ENCODE measurements at regions not wholly inside any gene's neighbourhood (a gene's known extent, or its start where the extent isn't known, plus 50 kb on each side); places are given as distances from the start of the nearest gene placed in this dataset.

DNA sequence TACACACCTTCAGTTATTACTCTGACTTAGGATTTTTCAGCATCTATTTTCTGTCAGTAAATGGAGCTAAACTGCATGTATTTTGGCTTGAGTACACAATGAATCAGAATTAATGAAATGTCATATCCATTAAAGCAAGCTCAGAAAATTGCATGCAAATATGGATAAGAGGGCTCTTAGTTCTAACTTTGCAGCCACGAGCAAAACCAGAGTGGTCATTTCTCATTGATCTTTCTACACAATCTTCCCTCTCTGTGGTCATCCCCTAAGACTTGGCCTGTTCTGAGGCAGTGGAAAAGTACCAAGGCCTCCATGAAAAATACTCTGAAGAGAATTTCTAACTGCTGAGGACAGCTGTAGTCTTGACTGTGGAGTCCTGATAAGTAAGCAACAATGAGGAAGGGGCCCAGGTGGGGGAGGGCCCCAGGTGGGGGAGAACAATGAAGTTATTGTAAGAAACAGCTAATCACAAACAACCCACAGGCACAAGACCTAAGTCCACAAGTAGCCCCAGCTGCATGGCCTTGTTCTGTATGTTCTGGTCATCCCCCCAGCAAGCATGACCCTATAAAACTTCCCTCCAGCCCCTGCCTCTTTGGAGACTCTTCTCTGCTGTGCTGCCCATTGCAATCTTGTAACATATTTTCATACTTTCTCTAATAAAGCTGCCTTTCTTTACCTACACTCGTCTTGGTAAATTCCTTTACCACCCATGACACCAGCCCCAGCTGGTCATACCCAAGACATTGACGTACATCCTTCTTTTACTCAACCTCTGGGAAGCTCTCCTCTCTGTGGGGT is 230.3 kb downstream of the TDRD15 start:
- H3K27ac ChIP-seq: no peak overlapping the region
- no peaks in the 10 kb centered on the region for H3K27me3 ChIP-seq
- no peak overlapping the region for H3K4me3 ChIP-seq
- no peaks in the 10 kb centered on the region for H3K9me3 ChIP-seq
- intact Hi-C loops (cut with DNase I): no loop called here
- H3K4me1 ChIP-seq: no peaks in the 10 kb centered on the region
- TF ChIP-seq, protein P1, sequence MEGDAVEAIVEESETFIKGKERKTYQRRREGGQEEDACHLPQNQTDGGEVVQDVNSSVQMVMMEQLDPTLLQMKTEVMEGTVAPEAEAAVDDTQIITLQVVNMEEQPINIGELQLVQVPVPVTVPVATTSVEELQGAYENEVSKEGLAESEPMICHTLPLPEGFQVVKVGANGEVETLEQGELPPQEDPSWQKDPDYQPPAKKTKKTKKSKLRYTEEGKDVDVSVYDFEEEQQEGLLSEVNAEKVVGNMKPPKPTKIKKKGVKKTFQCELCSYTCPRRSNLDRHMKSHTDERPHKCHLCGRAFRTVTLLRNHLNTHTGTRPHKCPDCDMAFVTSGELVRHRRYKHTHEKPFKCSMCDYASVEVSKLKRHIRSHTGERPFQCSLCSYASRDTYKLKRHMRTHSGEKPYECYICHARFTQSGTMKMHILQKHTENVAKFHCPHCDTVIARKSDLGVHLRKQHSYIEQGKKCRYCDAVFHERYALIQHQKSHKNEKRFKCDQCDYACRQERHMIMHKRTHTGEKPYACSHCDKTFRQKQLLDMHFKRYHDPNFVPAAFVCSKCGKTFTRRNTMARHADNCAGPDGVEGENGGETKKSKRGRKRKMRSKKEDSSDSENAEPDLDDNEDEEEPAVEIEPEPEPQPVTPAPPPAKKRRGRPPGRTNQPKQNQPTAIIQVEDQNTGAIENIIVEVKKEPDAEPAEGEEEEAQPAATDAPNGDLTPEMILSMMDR (IDR thresholded peaks at IDR 0.05): no peak
- no peaks in the 10 kb centered on the region for H3K36me3 ChIP-seq
- no peak for DNase-seq (ENCODE audit: extremely low spot score in 2 of 2)

DNA sequence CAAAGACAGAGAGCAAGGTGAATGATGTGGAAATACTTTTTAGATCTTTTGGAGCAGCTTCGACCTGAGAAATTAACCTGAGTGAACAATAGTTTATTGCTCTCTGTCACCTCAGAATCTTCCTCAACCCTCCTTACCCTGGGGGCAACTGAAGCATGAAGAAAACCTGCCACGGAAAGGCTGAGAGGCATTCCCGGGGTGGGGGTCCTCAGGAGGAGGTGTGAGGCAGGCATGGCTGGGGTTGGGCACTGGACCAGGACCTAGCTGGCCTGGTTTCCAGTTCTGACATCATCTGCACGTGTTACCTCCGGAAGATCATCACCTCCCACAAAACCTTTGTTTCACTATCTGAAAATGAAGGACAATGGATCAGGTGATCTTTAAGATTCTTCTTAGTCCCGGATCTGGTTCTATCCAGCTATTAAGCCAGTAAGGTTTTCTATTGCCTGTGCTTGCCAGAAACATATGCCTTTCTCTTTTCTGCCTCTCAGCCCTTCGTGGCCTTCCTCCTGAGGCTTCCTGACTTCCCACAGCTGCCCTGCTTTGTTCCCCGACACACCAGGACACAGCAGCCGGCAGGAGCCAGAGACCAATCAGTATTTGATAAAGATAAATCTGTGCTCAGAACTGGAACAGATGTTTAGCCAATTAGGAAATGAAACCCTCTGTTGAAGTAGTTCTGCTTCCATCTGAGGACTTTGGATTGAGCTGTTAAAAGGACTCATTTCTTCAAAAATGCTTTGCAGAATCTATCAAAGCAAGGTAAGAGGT is 232.5 kb downstream of the TDRD15 start:
- intact Hi-C loops (cut with DNase I): no loop called here
- Histone ChIP-seq H3K4me1 (no peaks in the 10 kb centered on the region), H3K36me3 (no peaks in the 10 kb centered on the region), H3K4me3 (no peak overlapping the region), H3K9me3 (no peaks in the 10 kb centered on the region), H3K27ac (no peak overlapping the region), H3K27me3 (no peaks in the 10 kb centered on the region)
- DNase-seq (ENCODE audit: extremely low spot score in 2 of 2): no peak
- TF ChIP-seq, protein P1 (IDR thresholded peaks at IDR 0.05): no peak
- TF ChIP-seq POLR2AphosphoS5 (IDR thresholded peaks at IDR 0.05; ENCODE audit: insufficient read depth in 1 of 2, low read depth in 1 of 2): no peak
- TF ChIP-seq POLR2A (IDR thresholded peaks at IDR 0.05): no peak

DNA sequence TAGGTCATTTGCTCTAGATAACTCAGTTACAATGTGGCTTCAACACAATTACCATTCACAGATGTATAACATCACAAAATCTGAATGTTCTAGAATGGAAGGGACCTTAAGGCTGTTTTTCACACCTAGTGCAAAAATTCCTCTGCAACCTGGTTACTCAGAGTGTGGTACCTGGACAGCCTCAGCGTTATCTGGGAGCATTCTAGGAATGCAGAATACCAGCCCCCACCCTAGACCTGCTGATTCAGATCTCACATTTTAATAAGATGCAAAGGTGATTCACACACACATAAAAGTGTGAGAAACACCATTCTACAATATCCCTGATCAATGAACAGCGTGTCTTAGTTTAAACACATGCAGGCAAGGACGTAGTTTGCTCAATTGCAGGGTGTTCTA is 233.1 kb downstream of the TDRD15 start:
- H3K27me3 ChIP-seq: no peaks in the 10 kb centered on the region
- DNase-seq (ENCODE audit: extremely low spot score in 2 of 2): no peak
- no peak overlapping the region for H3K4me3 ChIP-seq
- intact Hi-C loops (cut with DNase I): no loop called here
- no peaks in the 10 kb centered on the region for H3K36me3 ChIP-seq
- H3K9me3 ChIP-seq: no peaks in the 10 kb centered on the region
- no peak overlapping the region for H3K27ac ChIP-seq
- TF ChIP-seq POLR2A (IDR thresholded peaks at IDR 0.05) (no peak), POLR2AphosphoS5 (IDR thresholded peaks at IDR 0.05; ENCODE audit: insufficient read depth in 1 of 2, low read depth in 1 of 2) (no peak)
- TF ChIP-seq, protein P1 (IDR thresholded peaks at IDR 0.05): no peak
- no peaks in the 10 kb centered on the region for H3K4me1 ChIP-seq

DNA sequence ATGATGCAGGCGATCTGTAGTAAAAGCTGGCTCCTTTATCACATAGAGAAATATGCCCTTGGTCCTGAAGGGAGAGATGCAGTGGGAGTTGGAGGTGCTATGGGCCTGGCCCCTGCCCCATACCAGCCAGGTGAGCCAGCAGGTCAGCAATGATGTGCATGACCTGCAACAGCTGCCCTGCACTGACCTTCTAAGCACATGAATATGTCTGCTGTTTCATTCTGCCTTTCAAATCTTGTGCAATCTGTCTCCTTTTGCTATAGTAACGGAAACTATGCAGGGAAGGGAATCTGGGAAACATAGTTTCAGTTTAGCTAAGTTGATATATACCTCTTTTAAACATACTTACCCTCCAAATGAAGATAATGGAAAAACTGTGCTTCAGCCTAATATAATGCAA is 235.2 kb downstream of the TDRD15 start:
- H3K27ac ChIP-seq: no peak overlapping the region
- TF ChIP-seq, protein P1 (IDR thresholded peaks at IDR 0.05): no peak
- TF ChIP-seq POLR2A (IDR thresholded peaks at IDR 0.05) (no peak), POLR2AphosphoS5 (IDR thresholded peaks at IDR 0.05; ENCODE audit: insufficient read depth in 1 of 2, low read depth in 1 of 2) (no peak)
- H3K36me3 ChIP-seq: no peaks in the 10 kb centered on the region
- no peak for DNase-seq (ENCODE audit: extremely low spot score in 2 of 2)
- no peaks in the 10 kb centered on the region for H3K9me3 ChIP-seq
- intact Hi-C loops (cut with DNase I): no loop called here
- no peaks in the 10 kb centered on the region for H3K27me3 ChIP-seq
- H3K4me3 ChIP-seq: no peak overlapping the region
- no peaks in the 10 kb centered on the region for H3K4me1 ChIP-seq

DNA sequence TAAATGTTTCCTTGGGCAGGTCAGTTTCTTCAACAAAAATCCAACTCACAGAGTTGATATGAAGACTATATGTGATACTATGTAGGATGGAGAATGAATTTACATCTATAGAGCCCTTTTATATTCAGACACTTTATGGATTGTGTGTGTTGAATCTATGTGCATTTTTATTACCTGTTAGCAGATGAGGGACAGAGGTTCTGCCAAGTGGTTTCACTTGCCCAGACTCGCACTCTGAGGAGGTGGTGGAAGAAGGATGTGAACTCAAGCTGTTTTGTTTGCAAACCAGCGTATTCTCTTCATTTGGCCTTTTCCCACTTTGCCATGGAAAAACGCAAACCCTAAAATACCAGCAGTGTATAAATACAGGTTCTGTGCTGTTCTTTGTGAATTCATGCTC is 237.6 kb downstream of the TDRD15 start:
- no peaks in the 10 kb centered on the region for H3K36me3 ChIP-seq

More for the DNA sequence above, 237.6 kb downstream of the TDRD15 start:
- Histone ChIP-seq H3K4me1 (no peaks in the 10 kb centered on the region), H3K27ac (no peak overlapping the region), H3K27me3 (no peaks in the 10 kb centered on the region), H3K4me3 (no peak overlapping the region), H3K9me3 (no peaks in the 10 kb centered on the region)
- no peak for DNase-seq (ENCODE audit: extremely low spot score in 2 of 2)
- no peak for TF ChIP-seq POLR2A (IDR thresholded peaks at IDR 0.05)
- TF ChIP-seq, protein P1 (IDR thresholded peaks at IDR 0.05): no peak
- no peak for TF ChIP-seq POLR2AphosphoS5 (IDR thresholded peaks at IDR 0.05; ENCODE audit: insufficient read depth in 1 of 2, low read depth in 1 of 2)
- intact Hi-C loops (cut with DNase I): no loop called here

Data from vagina (tissue), 2 donors.